Retina (tissue), 1 donor: ENCODE measurements at regions not wholly inside any gene's neighbourhood (a gene's known extent, or its start where the extent isn't known, plus 50 kb on each side); places are given as distances from the start of the nearest gene placed in this dataset.
"Not testable (repeated sequence)": the region's sequence is repeated elsewhere in the genome, so short reads cannot be mapped to it uniquely, and the experiment has no call there.

ENCODE experiments used
- DNase-seq: peaks from one replicate; pipeline ENCODE4 v3.0.0-alpha.2; 2016

DNA sequence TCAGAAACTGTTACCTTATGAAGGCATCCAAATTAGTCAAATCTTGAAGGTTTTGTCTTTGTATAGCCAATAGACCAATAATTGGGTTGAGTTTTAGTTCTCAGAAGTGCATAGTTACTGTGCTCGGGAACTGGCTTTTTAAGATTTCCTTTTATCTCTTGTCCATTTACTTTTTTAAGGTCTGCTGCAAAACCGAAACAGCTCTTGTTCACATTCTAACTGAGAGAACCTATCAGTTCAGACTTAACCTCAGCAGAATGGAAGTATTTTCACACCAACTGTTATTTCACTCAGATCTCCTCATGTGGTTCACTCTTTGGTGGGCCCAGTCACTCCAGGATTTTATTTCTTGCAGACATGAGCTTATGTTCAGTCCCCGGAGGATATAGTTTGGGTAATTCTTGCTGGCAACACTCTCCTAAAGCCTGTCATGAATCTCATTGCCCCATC, 55.5 kb downstream of the TPBG start:
- DNase-seq, result no peak

DNA sequence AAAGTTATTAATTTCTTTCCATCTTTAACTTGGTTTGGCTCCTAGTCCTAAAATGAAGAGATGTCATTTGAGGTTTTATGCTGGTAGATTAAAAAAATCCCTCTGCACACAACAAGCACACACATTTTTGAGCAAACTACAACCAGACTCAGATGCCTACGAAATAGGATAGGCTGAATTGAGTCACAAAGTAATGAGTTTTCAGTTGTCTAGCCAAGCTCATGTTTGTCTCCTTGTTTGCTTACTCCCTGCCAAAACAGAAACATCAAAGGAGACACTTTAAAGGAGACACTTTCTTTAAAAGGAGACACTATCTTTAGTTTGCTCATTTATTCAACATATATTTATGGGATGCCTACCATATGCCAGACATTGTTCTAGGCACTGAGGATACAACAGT, 56.2 kb downstream of the TPBG start:
- no peak for DNase-seq

DNA sequence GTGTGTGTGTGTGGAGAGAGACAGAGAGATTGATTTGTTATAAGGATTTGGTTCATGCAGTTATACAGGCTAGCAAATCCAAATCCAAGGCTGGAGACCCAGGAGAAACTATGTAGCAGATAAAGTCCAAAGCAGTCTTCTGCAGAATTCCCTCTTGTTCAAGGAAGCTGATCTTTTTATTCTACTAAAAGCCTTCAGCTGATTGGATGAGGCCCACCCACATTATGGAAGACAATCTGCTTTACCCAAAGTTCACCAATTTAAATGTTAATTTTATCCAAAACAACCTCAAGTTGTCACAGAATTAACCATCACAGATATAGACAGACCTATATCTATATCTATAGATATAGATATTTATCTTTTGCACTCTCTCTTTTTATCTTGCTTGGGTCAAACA, 67.0 kb downstream of the TPBG start:
- no peak for DNase-seq

DNA sequence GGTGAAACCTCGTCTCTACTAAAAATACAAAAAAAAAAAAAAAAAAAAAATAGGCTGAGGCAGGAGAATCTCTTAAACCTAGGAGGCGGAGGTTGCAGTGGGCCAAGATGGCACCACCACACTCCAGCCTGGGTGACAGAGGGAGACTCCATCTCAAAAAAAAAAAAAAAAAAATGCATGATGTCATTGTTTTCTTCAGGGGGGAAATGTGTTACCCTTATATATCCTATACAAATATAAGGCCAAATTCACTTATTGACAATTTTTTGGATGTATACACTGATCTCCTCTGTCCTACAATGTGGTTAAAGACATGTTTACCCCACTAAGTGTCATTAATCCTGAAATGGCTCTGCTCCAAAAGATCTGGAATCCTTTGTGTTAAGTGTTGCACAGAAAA, 73.1 kb downstream of the TPBG start:
- DNase-seq, result no peak

DNA sequence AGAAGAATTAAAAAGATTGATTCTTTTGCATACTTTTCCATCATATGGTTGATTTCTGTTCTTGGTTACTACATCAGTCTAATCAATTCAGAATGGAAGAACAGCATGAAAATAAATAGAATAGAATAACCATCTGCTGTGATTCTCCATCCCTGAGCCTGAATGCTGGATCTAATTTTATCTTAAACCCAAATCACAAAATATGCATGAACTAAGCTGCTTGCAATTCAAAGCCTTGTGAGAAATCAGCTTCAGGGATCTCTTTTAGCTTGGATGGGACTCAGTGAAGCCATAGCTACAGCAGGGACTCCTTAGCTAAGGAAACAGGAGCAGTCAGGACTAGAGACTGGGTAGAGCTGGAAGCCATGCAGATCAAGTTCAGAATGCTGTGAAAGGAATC, 74.1 kb downstream of the TPBG start:
- DNase-seq, result no peak

DNA sequence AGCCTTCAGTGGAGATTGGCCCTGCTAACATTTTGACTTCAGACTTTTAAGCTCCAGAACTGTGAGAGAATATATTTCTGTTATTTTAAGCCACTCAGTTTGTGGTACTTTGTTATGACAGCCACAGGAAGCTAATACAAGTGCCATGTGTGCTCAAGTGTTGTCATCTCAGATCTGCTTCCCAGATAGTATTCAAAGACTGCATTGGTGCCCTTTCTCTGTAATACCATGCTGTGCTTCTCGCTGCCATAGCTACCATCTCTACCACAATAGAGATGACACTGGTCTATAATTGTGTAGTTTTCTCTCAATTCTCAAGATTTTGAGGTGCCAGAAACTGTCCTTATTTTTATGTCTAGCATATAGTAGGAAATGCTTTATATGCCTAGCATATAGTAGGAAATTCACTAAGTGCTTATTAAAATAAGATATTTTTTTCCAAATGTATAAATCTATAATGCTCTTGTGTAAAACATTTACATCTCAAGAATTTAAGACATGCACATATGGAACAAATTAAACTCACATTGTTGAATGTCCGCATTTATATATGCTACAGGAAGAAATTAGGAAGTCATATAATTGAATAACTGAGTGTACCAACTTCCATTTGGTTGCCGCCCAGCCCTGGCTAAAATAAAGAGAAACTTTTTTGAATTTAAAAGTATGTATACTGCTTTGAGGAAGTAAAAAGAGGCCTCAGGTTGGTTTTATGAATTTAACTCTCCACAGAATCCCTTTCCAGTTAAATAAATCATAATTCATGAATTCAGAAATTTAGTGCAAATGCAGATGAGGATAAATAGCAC, 77.6 kb downstream of the TPBG start:
- no peak for DNase-seq

DNA sequence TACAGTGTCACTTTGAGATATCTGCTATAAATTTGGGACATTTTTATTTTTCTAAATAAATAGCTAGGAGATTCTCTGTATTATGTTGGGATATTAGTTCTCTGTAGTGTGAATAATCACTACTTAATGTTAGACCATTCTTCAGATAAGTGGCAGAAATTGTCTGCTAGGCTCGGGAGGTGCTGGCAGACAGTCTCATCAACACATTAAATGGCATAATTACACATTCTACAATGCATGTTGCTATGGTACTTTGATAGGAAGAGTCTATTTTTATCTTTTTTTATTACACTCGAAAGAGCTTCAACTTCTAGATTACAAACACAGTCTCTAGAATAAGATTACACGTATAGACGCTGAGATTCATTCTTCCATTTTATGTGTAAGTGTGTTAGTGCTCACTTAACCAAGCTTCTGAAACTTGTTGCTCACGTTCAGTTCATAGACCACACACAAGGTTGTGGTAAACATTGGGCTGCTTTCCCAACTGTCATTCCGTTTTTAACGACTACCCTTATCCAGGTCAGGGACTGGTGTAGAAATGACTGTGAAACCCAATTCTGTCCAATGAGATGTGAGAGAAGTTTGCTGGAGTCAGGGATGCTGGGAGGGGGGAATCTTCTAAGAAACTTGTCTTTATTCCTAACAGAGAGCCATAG, 78.6 kb downstream of the TPBG start:
- no peak for DNase-seq

DNA sequence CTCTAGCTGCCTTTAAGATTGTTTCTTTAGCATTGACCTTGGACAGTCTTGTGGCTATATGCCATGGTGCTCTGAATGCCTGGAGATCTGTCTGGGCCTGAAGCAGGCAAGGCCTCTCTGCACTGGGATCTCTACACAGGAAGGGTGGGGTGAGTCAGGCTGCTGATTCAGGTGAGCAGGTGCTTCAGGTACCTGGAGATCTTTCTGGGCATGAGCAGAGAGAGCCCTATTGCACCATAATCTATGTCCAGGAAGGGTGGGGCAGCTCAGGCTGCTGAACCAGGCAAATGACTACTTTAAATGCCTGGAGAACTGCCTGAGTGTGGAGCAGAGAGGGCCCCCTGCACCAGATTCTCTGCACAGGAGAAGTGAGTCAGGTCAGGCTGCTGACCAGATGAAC, 94.5 kb downstream of the TPBG start:
- no peak for DNase-seq

DNA sequence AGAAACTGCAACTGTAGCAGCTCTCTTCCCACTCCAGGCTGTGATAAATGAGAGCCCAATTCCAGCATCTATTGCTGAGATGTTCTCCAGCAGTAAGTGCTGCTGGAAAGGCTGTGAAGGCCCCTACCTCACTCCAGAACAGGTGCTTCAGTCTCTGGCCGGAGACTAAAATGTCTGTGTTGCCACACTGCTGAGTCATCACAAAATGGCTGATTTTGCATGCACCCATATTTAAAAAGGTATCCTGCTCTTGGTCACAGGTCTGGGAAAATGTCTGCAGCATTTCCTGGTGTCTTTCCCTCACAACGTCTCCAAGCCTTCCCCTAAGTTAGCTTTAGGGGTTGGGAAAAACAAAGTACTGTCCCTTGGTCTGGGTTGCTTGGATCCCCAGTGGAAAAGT, 95.1 kb downstream of the TPBG start:
- no peak for DNase-seq

DNA sequence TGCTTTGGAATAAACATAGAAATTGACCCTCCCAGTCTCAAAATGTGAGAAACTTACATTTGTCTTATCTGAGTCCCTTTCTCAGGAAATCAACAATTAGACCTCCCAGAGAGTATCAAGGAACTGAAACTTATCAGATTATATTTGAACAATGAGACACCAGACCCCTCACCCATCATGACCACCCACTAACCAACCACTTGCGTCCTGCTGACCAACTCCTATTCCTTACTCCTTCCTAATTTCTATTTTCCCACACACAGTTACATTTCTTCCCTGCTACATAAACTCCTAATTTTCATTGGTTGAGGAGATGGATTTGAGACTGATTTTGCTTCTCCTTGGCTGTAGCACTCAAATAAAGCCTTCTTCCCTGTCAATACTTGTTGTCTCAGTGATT, 97.9 kb downstream of the TPBG start:
- DNase-seq, result no peak

DNA sequence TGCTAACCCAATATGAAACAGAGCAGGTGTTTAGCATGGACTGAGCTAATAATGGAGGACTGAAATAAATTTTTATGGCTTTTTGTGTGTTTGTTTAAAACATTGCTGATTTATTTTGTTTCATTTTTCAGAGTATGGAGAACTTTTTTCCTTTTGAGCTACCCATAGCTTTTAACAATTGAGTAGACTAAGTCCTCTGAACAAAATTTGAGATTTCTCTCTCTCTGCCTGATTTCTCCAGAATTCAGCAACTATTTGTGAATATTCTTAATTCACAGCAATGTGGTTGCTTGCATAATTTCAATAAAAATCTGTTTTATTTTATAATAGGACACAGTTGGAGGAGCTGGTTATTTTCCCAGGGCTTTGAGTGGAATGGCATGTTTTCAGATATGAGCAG, 103.7 kb downstream of the TPBG start:
- DNase-seq, result no peak

DNA sequence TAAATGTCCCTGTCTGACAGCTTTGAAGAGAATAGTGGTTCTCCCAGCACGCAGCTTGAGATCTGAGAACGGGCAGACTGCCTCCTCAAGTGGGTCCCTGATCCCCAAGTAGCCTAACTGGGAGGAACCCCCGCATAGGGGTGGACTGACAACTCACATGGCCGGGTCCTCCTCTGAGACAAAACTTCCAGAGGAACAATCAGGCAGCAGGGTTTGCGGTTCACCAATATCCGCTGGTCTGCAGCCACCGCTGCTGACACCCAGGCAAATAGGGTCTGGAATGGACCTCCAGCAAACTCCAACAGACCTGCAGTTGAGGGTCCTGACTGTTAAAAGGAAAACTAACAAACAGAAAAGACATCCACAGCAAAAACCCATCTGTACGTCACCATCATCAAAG, 106.5 kb downstream of the TPBG start:
- DNase-seq, result not testable (repeated sequence)

DNA sequence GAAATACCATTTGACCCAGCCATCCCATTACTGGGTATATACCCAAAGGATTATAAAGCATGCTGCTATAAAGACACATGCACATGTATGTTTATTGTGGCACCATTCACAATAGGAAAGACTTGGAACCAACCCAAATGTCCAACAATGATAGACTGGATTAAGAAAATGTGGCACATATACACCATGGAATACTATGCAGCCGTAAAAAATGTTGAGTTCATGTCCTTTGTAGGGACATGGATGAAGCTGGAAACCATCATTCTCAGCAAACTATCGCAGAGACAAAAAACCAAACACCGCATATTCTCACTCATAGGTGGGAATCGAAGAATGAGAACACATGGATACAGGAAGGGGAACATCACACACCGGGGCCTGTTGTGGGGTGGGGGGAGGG, 111.5 kb downstream of the TPBG start:
- DNase-seq, result not testable (repeated sequence)

DNA sequence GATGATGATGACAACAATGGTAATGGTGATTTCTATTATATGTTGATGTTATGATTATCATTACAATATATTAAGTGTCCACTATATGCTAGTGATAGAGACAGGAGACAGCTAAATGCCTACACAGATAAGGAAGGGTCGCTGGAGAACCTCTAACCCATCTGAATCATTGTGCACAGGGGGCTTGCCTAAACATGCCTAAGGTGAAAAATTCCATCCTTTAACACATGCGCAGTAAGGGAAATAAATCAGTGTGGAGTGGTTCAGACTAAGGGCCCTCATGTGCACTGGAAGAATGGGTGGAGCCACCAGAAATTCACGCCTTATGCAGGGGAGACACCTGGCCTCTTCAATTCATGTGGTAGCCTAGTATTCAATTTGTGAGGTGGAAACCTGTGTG, 120.4 kb downstream of the TPBG start:
- no peak for DNase-seq

DNA sequence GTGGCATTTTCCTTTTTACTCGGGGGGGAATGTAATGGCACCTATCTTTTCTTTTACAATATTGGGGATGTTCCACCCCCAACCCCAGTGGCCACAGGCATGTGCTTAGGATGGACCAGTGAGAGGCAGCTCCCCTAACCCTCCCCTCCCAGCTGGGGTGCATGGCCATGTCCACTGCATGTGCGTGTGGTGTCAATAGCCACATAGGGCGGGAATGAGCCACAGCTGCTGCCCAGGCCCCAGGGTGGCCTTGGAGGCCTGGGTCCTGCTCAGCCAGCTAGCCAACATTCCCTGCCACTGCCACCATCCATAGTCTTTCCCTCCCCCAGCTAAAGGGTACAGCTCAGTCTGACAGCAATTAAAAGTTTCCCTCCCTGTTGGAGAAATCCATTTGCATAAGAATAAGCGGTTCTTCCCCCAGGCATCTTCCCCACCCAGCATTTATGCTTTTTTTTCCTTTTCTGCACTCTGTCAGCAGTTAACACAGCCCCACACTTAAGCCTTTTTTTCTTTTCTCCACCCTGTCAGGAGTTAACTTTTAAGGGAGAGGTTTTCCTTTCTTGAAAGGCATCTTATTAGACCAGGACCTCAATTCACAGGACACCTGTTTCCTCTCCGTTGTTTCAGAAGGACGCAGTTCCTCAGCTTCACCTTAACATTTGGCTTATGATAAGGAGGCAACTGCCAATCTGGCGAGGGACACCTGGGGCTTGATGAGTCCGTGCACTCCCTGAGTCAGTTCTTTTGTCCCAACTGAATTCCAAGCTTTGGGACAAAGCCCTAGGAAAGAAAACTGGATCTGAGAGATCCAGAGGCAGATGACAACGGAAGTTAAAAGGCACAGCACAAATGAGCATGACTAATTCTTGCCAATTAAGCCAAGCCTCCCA, 121.4 kb downstream of the TPBG start:
- DNase-seq, result no peak

DNA sequence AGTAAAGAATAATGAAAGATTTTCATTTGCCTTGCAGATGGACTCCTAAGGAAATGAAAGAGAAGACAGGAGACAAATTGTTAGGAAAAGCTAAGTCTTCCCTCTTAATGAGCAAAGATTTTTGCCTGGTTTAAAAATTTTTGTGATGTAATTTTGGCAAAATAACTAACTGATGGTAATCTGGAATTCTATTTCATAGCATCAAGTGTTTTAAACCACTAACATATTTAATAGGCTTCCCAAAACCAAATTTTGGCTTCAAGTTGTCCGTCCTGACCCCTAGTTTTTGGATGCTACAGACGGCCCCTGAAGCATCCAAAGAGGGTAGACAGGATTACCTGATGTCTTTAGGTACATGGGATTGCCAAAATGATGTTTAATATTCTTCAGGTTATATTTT, 124.3 kb downstream of the TPBG start:
- no peak for DNase-seq

DNA sequence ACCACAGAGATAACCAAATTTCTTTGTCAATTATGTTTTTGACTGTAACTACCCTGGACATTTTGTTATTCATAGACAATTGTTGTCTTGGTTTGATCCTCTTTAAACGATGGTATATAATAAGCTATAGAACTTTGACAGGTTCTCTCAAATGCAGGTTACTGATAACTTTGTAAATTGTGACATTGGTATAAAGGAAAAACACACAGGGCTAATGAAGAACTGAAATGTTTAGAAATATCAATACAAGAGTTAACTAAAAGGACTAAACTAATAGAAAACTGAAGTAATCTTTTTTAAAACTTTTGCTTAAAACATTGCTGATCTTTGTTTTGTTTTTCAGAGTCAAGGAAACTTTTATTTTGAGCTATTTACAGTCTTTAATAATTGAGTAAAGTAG, 124.8 kb downstream of the TPBG start:
- DNase-seq, result no peak

DNA sequence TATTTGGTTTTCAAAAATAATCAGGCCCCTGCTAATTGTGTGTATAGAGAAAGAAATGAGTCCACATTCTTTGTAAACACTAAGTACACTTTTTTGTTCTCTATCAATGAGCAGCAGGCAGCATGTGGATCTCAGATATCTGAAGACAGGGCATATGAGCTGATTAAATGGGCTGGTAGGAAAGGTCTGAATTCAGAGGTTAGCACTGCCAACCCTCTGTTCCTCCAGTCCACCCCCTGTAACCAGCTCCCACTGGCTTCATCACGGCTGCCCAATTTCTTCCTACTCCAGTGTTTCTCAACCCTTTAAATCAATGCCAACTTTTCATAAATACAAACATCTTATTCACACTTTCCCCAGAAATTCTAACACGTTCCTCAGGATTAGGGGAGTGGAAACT, 128.5 kb downstream of the TPBG start:
- no peak for DNase-seq

DNA sequence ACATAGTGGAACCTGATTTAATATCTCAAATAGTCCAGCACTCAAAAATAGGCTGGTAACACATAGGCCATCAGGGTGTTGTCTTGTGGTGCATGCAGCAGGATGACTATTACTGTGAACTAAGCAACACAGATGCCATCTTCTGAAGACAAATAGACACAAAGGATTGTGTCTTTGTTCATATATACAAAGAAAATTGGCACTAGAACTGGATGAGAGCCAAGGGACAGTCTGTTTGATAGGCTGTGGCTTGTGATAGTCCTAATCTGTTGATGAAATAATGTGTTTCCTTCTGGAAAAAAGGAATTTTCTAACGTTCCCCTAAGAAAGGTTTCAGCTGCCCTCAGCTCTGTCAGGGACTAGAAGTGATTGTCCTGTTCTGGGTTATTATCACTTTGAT, 129.8 kb downstream of the TPBG start:
- DNase-seq, result no peak

DNA sequence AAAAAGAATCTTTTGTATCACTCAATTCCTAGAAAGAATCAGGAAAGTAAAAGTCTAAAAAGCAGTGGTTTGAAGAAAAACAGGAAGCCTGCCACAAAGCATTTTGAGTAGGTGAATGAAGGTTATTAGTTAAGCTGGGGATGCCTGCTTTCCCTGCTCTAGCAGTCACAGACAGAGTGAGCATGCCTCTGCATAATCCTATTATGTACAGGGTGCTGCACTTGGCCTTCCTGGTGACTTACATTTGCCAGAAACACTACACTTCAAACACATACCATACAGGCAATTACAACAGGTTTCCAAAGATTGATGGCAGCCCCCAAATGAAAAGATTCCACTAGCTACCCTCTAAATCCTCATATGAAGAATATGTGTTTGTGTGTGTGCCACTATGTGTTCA, 130.8 kb downstream of the TPBG start:
- peak; percentile 56 for DNase-seq

DNA sequence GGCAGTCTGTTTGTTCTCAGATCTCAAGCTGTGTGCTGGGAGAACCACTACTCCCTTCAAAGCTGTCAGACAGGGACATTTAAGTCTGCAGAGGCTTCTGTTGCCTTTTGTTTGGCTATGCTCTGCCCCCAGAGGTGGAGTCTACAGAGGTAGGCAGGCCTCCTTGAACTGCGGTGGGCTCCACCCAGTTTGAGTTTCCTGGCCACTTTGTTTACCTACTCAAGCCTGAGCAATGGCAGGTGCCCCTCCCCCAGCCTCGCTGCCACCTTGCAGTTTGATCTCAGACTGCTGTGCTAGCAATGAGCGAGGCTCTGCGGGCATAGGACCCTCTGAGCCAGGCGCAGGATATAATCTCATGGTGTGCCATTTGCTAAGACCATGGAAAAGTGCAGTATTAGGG, 138.3 kb downstream of the TPBG start:
- not testable (repeated sequence) for DNase-seq

DNA sequence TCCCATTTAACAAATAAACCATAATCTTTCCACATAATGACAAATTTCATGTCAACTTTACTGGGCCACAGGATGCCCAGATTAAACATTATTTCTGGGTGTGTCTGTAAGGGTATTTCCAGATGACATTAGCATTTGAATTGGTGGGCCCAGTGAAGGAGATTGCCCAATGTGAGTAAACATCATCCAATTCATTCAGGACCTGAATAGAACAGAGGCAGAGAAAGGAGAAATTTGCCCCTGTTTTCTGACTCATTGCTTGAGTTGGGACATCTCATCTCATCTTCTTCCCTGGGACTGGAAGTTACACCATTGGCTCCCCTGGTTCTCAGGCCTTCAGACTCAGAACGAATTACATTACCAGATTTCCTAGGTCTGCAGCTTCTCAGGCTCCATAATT, 142.9 kb downstream of the TPBG start:
- DNase-seq, result no peak

DNA sequence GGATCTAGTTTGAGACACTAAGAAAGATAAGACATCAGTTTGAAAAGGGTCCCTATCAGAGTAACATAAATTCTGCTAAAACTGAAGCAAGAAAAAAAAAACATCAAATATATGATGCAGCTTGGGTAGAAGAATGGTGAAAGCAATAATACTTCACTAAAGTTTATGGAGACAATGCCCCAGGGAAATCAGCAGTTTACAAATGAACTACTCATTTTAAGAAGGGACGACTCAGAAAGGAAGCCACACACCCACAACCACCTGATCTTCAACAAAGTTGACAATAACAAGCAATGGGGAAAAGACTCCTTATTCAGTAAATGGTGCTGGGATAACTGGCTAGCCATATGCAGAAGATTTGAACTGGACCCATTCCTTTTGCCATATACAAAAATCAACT, 143.5 kb downstream of the TPBG start:
- DNase-seq, result no peak

DNA sequence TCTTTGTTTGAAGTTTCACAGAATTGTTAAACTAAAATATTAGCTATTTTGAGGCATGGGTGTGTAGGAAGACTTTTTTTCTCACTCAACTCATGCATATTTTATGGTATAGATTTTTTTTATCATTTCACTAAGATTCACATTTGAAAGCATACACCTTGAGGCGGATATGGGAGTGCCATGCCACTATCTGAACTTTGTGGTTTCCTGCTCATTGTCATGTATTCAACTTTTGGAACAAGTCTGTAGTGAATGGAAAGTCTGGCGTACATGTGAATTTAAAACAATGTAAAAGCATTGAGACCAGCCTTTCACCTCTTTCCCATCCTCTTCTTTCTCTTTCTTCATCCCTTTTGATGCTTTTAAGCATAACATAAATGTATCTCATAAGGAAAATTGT, 147.9 kb downstream of the TPBG start:
- DNase-seq, result no peak
